NT2/D1 (cell line): ENCODE measurements at regions not wholly inside any gene's neighbourhood (a gene's known extent, or its start where the extent isn't known, plus 50 kb on each side); places are given as distances from the start of the nearest gene placed in this dataset.

Experiments used
- DNase-seq: peaks from one replicate; pipeline ENCODE4 v3.0.0-alpha.2; 2011; ENCODE audit warnings: low read depth, low spot score
- H3K27me3 ChIP-seq: 2 replicates; pipeline ENCODE4 v1.6.0; 2011; ENCODE audit warnings: mild to moderate bottlenecking; ENCODE audit not compliant: insufficient read length, insufficient read depth
- H3K36me3 ChIP-seq: 2 replicates; pipeline ENCODE4 v1.6.1; 2011; ENCODE audit warnings: mild to moderate bottlenecking, low read length, mixed read lengths; ENCODE audit not compliant: insufficient read depth, insufficient read length
- H3K4me1 ChIP-seq: 2 replicates; pipeline ENCODE4 v1.5.1; 2011; ENCODE audit not compliant: insufficient read depth, insufficient read length
- H3K4me3 ChIP-seq: 2 replicates; pipeline ENCODE4 v1.5.1; 2011; ENCODE audit warnings: low read depth; ENCODE audit not compliant: insufficient read length
- H3K9ac ChIP-seq: 2 replicates; pipeline ENCODE4 v1.6.0; 2011; ENCODE audit warnings: low read depth; ENCODE audit not compliant: insufficient read length
- H3K9me3 ChIP-seq: 2 replicates; pipeline ENCODE4 v1.5.1; 2011; ENCODE audit warnings: mild to moderate bottlenecking, low read length; ENCODE audit not compliant: insufficient read depth
- SUZ12 ChIP-seq: IDR thresholded peaks from 2 replicates; pipeline ENCODE4 v1.6.1; 2011; ENCODE audit not compliant: insufficient read length, insufficient read depth; ENCODE audit errors: extremely low read depth
- YY1 ChIP-seq: IDR thresholded peaks from 2 replicates; pipeline ENCODE4 v1.6.1; 2011; ENCODE audit not compliant: insufficient read length, insufficient read depth
- ZNF274 ChIP-seq: IDR thresholded peaks from 2 replicates; pipeline ENCODE4 v1.6.1; 2011; ENCODE audit warnings: mild to moderate bottlenecking, low read depth, low read length

- no peak for DNase-seq
- H3K4me3 ChIP-seq: no peak overlapping the region
- H3K9ac ChIP-seq: no peak overlapping the region
- TF ChIP-seq YY1 (no peak), SUZ12 (no peak), ZNF274 (no peak)
- H3K9me3 ChIP-seq: no peaks in the 10 kb centered on the region
- no peaks in the 10 kb centered on the region for H3K4me1 ChIP-seq
- H3K36me3 ChIP-seq: no peaks in the 10 kb centered on the region
- no peaks in the 10 kb centered on the region for H3K27me3 ChIP-seq
Measured at GRCh38 chr7:46355331-46355730, 434.3 kb upstream of the IGFBP3 start.

- no peaks in the 10 kb centered on the region for H3K36me3 ChIP-seq
- TF ChIP-seq SUZ12: no peak
- no peak for TF ChIP-seq ZNF274
- TF ChIP-seq YY1: no peak
- no peaks in the 10 kb centered on the region for H3K27me3 ChIP-seq
- peak; percentile 80 for DNase-seq
- no peaks in the 10 kb centered on the region for H3K9me3 ChIP-seq
- H3K4me3 ChIP-seq: no peak overlapping the region
- H3K4me1 ChIP-seq: no peaks in the 10 kb centered on the region
- no peak overlapping the region for H3K9ac ChIP-seq
Measured at GRCh38 chr7:46352004-46352954, 431.2 kb upstream of the IGFBP3 start.

DNA sequence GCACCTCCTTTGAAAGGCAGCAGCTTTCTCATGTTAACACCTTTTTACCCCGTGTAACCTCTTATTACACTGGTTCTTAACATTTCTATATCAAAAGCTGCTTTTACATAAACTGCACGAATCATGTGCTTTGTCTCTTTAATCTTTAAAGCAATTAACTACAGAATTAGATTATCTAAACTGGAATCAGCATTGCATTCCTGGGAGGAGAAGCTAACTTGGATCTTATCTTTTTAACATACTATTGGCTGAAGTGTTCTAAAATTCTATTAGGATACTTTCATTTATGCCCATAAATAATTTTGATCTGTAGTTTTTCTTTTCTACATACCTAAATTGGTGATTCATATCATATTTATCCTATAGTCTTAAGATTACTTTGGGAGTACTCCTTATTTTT, 428.4 kb upstream of the IGFBP3 start:
- no peaks in the 10 kb centered on the region for H3K9me3 ChIP-seq
- H3K4me3 ChIP-seq: no peak overlapping the region
- TF ChIP-seq ZNF274: no peak
- TF ChIP-seq SUZ12: no peak
- no peak for TF ChIP-seq YY1
- DNase-seq: no peak
- no peaks in the 10 kb centered on the region for H3K27me3 ChIP-seq
- H3K36me3 ChIP-seq: no peaks in the 10 kb centered on the region
- H3K9ac ChIP-seq: no peak overlapping the region
- no peaks in the 10 kb centered on the region for H3K4me1 ChIP-seq

DNA sequence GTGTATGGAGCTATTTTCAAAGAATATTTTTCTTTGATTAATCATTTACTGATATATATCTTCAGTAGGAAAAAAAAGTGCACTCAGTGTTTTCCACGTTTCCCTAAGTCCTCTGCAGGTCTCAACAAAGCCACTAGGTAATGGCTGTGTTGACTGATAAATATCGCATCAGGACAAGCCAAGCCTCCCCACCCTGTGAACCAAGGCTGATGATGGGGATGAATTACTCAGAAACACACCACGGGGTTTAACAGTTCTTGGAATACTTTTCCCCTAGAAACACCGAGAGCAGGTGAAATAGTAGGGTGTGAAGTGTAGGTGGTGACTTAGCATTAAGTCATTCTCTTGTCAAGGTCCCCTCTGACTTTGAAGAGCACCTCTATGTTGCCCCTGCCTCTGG, 423.5 kb upstream of the IGFBP3 start:
- no peak overlapping the region for H3K4me3 ChIP-seq
- H3K9me3 ChIP-seq: no peaks in the 10 kb centered on the region
- H3K27me3 ChIP-seq: no peaks in the 10 kb centered on the region
- H3K4me1 ChIP-seq: no peaks in the 10 kb centered on the region
- TF ChIP-seq SUZ12 (no peak), YY1 (no peak), ZNF274 (no peak)
- no peak overlapping the region for H3K9ac ChIP-seq
- H3K36me3 ChIP-seq: no peaks in the 10 kb centered on the region
- no peak for DNase-seq

DNA sequence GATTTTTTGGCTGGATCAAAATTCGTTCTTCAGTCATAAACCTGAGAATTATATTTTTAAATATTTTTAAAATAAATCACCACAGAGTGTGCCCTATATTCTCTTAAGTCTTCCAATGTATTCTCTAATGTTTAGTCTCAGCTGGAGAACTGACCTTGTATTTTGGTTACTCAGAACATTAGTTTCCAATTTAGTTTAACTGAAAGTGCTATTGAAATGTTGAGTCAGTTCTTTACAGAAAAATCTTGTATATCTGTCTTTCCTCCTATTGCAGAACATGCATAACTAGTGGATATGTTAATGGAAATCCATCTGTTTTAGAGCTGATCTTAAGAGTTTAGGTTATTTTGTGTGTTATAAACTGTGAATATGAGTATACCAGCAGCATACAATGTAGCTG, 422.7 kb upstream of the IGFBP3 start:
- Histone ChIP-seq H3K4me3 (no peak overlapping the region), H3K27me3 (no peaks in the 10 kb centered on the region), H3K9me3 (no peaks in the 10 kb centered on the region), H3K36me3 (no peaks in the 10 kb centered on the region), H3K9ac (no peak overlapping the region), H3K4me1 (no peaks in the 10 kb centered on the region)
- DNase-seq: no peak
- TF ChIP-seq SUZ12 (no peak), ZNF274 (no peak), YY1 (no peak)

- DNase-seq: no peak
- H3K9ac ChIP-seq: no peak overlapping the region
- TF ChIP-seq YY1 (no peak), SUZ12 (no peak), ZNF274 (no peak)
- H3K4me1 ChIP-seq: no peaks in the 10 kb centered on the region
- H3K27me3 ChIP-seq: no peaks in the 10 kb centered on the region
- no peaks in the 10 kb centered on the region for H3K9me3 ChIP-seq
- no peaks in the 10 kb centered on the region for H3K36me3 ChIP-seq
- no peak overlapping the region for H3K4me3 ChIP-seq
Measured at GRCh38 chr7:46322937-46323336, 401.9 kb upstream of the IGFBP3 start.

DNA sequence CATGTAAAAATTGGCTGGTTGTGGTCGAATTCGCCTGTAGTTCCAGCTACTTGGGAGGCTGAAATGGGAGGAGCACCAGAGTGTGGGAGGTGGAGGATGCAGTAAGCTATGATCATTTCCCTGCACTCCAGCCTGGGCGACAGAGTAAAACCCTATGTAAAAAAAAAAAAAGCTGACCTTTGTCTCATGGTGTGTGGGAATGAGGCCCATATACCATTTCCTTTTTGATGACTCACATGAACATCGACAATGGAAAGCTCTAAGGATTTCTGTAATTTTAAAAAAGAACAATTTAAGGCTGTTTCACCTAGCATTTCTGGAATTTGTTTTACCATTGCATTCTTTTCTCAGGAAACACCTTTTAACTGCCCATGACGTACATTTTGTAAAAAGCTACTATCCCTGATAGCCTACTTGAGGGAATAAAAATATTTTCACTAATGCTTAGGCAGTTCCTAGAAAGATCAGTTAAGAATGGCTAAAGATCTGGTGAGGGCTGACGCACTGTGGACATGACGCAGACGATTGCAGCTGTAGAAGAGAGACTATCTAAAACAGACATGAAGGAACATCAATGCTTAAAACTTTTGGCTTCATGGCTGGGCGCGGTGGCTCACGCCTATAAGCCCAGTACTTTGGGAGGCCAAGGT, 400.6 kb upstream of the IGFBP3 start:
- no peak overlapping the region for H3K9ac ChIP-seq

More for the DNA sequence above, 400.6 kb upstream of the IGFBP3 start:
- H3K4me1 ChIP-seq: no peaks in the 10 kb centered on the region
- no peak overlapping the region for H3K4me3 ChIP-seq
- TF ChIP-seq ZNF274: no peak
- TF ChIP-seq SUZ12: no peak
- TF ChIP-seq YY1: no peak
- no peaks in the 10 kb centered on the region for H3K27me3 ChIP-seq
- H3K9me3 ChIP-seq: no peaks in the 10 kb centered on the region
- DNase-seq: no peak
- H3K36me3 ChIP-seq: no peaks in the 10 kb centered on the region
